SH-SY5Y (cell line): ENCODE measurements at regions not wholly inside any gene's neighbourhood (a gene's known extent, or its start where the extent isn't known, plus 50 kb on each side); places are given as distances from the start of the nearest gene placed in this dataset.

Source experiments
- GATA2 ChIP-seq: IDR thresholded peaks from 2 replicates; pipeline ENCODE4 v1.6.1; 2011; ENCODE audit warnings: mild to moderate bottlenecking, low read depth, low read length
- GATA3 ChIP-seq: IDR thresholded peaks from 2 replicates; pipeline ENCODE4 v1.6.1; 2011; ENCODE audit warnings: low read depth, mild to moderate bottlenecking, low read length, moderate library complexity

DNA sequence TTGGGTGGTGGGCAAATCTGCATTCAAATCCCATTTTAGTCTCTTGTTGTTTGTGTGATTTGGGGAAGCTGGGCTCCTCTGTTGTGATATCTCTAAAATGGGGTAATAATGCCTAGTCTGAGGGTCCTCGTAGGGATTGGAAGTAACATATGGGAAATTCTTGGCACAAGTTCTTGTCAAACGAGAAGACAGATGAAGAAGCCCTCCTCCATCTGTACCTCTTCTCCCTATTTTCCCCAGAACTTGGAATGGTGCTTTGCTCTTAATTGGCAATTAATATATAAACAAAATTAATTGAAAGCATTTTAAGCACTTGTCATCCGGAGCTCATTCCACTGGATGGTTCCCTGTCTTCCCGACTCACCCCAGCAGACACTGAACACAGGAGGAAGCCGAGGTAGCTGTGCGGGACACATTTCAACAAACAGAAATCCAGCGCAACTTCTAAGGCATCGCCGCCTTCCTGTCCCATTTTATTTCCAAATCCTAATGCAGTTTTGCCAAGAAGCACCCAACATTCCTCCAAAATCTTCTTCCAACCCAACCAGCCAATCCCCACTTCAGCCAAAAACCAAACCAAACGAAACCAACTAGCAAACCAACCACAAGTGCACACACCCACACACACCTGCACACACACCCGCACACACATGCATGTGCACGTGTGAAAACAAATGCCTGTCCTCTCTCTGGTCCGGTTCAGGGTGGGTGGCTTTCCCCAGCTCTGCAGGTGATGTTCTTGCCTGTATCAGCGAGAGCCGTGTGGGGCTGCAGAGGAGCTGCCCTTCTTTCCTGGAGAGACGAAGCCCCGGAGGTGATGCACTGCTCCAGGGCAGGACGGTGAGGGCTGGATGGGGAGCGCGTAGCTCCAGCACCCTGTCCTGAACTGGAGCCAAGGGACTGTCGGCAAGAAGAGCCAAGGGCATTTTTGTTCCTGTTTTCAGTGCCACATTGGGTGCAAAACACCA is 100.8 kb upstream of the B3GAT1 start:
- TF ChIP-seq GATA3 (no peak), GATA2 (no peak)
